Mesothelial cell of epicardium (in vitro differentiated cells): ENCODE measurements at regions not wholly inside any gene's neighbourhood (a gene's known extent, or its start where the extent isn't known, plus 50 kb on each side); places are given as distances from the start of the nearest gene placed in this dataset.

Source experiments
- DNase-seq, 2 experiments: peaks; one replicate each; pipeline ENCODE4 v3.0.0; 2021; ENCODE audit warnings: low spot score in 2 of 2; ENCODE audit not compliant: unreplicated experiment in 2 of 2
- H3K27ac Mint-ChIP-seq: 2 replicates; pipeline ENCODE4 v1.8.0; 2021; ENCODE audit warnings: mixed read lengths
- H3K27me3 Mint-ChIP-seq: 2 replicates; pipeline ENCODE4 v1.8.0; 2021; ENCODE audit warnings: low read depth, mixed read lengths
- H3K36me3 Mint-ChIP-seq: 2 replicates; pipeline ENCODE4 v1.8.0; 2021; ENCODE audit warnings: mixed read lengths
- H3K4me1 Mint-ChIP-seq: 2 replicates; pipeline ENCODE4 v1.8.0; 2021; ENCODE audit warnings: mixed read lengths
- H3K4me3 Mint-ChIP-seq: 2 replicates; pipeline ENCODE4 v1.8.0; 2021; ENCODE audit warnings: mild to moderate bottlenecking, moderate library complexity, mixed read lengths
- H3K9me3 Mint-ChIP-seq: 2 replicates; pipeline ENCODE4 v1.8.0; 2021; ENCODE audit warnings: mixed read lengths
- CTCF ChIP-seq: fragments of 200-600 bp; sonication (generic); IDR thresholded peaks from one replicate; pipeline ENCODE4 v1.5.0; 2021; ENCODE audit warnings: antibody characterized with exemption; ENCODE audit not compliant: unreplicated experiment

GRCh38 chr14:53346988-53347387 is 193.9 kb upstream of the DDHD1 start:
- no peaks in the 10 kb centered on the region for H3K36me3 Mint-ChIP-seq
- no peak for DNase-seq
- H3K27me3 Mint-ChIP-seq: no peaks in the 10 kb centered on the region
- no peaks in the 10 kb centered on the region for H3K9me3 Mint-ChIP-seq
- TF ChIP-seq CTCF: no peak
- H3K4me1 Mint-ChIP-seq: no peaks in the 10 kb centered on the region
- H3K27ac Mint-ChIP-seq: no peak overlapping the region
- H3K4me3 Mint-ChIP-seq: no peak overlapping the region

- Mint-ChIP-seq H3K4me3 (no peak overlapping the region), H3K27ac (no peak overlapping the region), H3K36me3 (no peaks in the 10 kb centered on the region), H3K27me3 (no peaks in the 10 kb centered on the region), H3K4me1 (peaks cover 7% of the 10 kb centered on the region), H3K9me3 (no peaks in the 10 kb centered on the region)
- TF ChIP-seq CTCF: no peak
- DNase-seq: no peak
These were observed 188.2 kb upstream of the DDHD1 start for GRCh38 chr14:53341324-53341723.

GRCh38 chr14:53338192-53338591 is 185.1 kb upstream of the DDHD1 start:
- no peak for TF ChIP-seq CTCF
- Mint-ChIP-seq H3K27me3 (no peaks in the 10 kb centered on the region), H3K4me1 (peaks cover 7% of the 10 kb centered on the region), H3K36me3 (no peaks in the 10 kb centered on the region), H3K27ac (no peak overlapping the region), H3K4me3 (no peak overlapping the region), H3K9me3 (no peaks in the 10 kb centered on the region)
- no peak for DNase-seq

GRCh38 chr14:53336729-53337128 is 183.6 kb upstream of the DDHD1 start:
- Mint-ChIP-seq H3K27ac (no peak overlapping the region), H3K4me1 (peaks cover 9% of the 10 kb centered on the region), H3K4me3 (no peak overlapping the region), H3K36me3 (no peaks in the 10 kb centered on the region), H3K27me3 (no peaks in the 10 kb centered on the region), H3K9me3 (no peaks in the 10 kb centered on the region)
- no peak for TF ChIP-seq CTCF
- no peak for DNase-seq

- Mint-ChIP-seq H3K9me3 (no peaks in the 10 kb centered on the region), H3K36me3 (no peaks in the 10 kb centered on the region), H3K4me3 (no peak overlapping the region), H3K27me3 (no peaks in the 10 kb centered on the region), H3K27ac (no peak overlapping the region), H3K4me1 (peaks cover 3% of the 10 kb centered on the region)
- TF ChIP-seq CTCF: no peak
- DNase-seq: no peak
These were observed 180.7 kb upstream of the DDHD1 start for GRCh38 chr14:53333809-53334208.

- DNase-seq: no peak
- no peak overlapping the region for H3K4me3 Mint-ChIP-seq
- H3K9me3 Mint-ChIP-seq: no peaks in the 10 kb centered on the region
- peaks cover 3% of the 10 kb centered on the region for H3K4me1 Mint-ChIP-seq
- TF ChIP-seq CTCF: no peak
- H3K36me3 Mint-ChIP-seq: no peaks in the 10 kb centered on the region
- no peak overlapping the region for H3K27ac Mint-ChIP-seq
- no peaks in the 10 kb centered on the region for H3K27me3 Mint-ChIP-seq
These were observed 178.8 kb upstream of the DDHD1 start for GRCh38 chr14:53331921-53332320.
